H1 (cell line): ENCODE measurements at regions not wholly inside any gene's neighbourhood (a gene's known extent, or its start where the extent isn't known, plus 50 kb on each side); places are given as distances from the start of the nearest gene placed in this dataset.
A peak's percentile ranks its signal among the peaks of the same experiment; 100 is the strongest.

ENCODE experiments used
- CTCF ChIA-PET: fragments of 300-600 bp; sonication (Branson Sonifier 250); formaldehyde crosslinking; loops from one replicate; lab custom pipeline; 2021; ENCODE audit not compliant: partially characterized antibody; lab: Charles Lee
- POLR2A ChIA-PET: fragments of 300-600 bp; sonication (Branson Sonifier 250); formaldehyde crosslinking; loops from one replicate; lab custom pipeline; 2021; ENCODE audit warnings: inconsistent platforms; ENCODE audit not compliant: partially characterized antibody; lab: Charles Lee
- DNase-seq, 2 experiments: peaks; one replicate each; pipeline versions ENCODE4 v3.0.0 to v3.0.0-alpha.2; 2010 to 2022; ENCODE audit warnings: low spot score in 2 of 2, low read depth in 1 of 2, mixed read lengths in 1 of 2
- FAIRE-seq: peaks from 2 replicates; lab custom pipeline; 2011; peaks lifted over from hg19 to GRCh38; lab: Jason Lieb, UNC
- H2AFZ ChIP-seq: 2 replicates; pipeline ENCODE4 v1.8.1; 2012; ENCODE audit warnings: low read length, inconsistent platforms
- H2AK5ac ChIP-seq: 2 replicates; pipeline ENCODE4 v1.6.1; 2013; ENCODE audit warnings: low read depth, low read length
- H2BK120ac ChIP-seq: replicated peaks from 2 replicates; pipeline ENCODE3; 2013; ENCODE audit warnings: low read depth, low read length, inconsistent platforms
- H2BK12ac ChIP-seq: 2 replicates; pipeline ENCODE4 v1.6.1; 2013; ENCODE audit warnings: low read depth, low read length
- H2BK15ac ChIP-seq: 2 replicates; pipeline ENCODE4 v1.6.1; 2013; ENCODE audit warnings: low read length
- H2BK20ac ChIP-seq: 2 replicates; pipeline ENCODE4 v1.6.1; 2013; ENCODE audit warnings: low read length
- H2BK5ac ChIP-seq: 2 replicates; pipeline ENCODE4 v1.6.1; 2013; ENCODE audit warnings: low read depth, low read length
- H3K14ac ChIP-seq: 2 replicates; pipeline ENCODE4 v1.6.1; 2013; ENCODE audit warnings: inconsistent platforms; ENCODE audit not compliant: insufficient read length
- H3K18ac ChIP-seq: 2 replicates; pipeline ENCODE4 v1.6.1; 2013; ENCODE audit warnings: low read length; ENCODE audit errors: extremely low read depth
- H3K23ac ChIP-seq: 2 replicates; pipeline ENCODE4 v1.6.1; 2013; ENCODE audit warnings: inconsistent platforms; ENCODE audit not compliant: insufficient read length
- H3K23me2 ChIP-seq: 2 replicates; pipeline ENCODE4 v1.6.1; 2013; ENCODE audit warnings: low read depth, low read length
- H3K27ac ChIP-seq: 2 replicates; pipeline ENCODE4 v1.6.1; 2011; ENCODE audit warnings: low read depth, low read length, inconsistent platforms
- H3K27me3 ChIP-seq, 4 experiments: replicated peaks in 1 of 4; 1 replicate in 1 of 4; 2 replicates in 3 of 4; pipeline versions ENCODE4 v1.6.1 to v1.8.1; 2011 to 2013; ENCODE audit warnings: low read length in 3 of 4, mild to moderate bottlenecking in 3 of 4, inconsistent platforms in 2 of 4, mixed read lengths in 2 of 4, moderate library complexity in 1 of 4; ENCODE audit not compliant: control insufficient read depth in 3 of 4, insufficient read depth in 3 of 4; ENCODE audit errors: extremely low read depth in 1 of 4
- H3K36me3 ChIP-seq, 4 experiments: 2 replicates each; pipeline versions ENCODE4 v1.6.1 to v1.8.1; 2011 to 2013; ENCODE audit warnings: mild to moderate bottlenecking in 4 of 4, low read length in 3 of 4, moderate library complexity in 2 of 4, control low read depth in 1 of 4, inconsistent platforms in 1 of 4; ENCODE audit not compliant: insufficient read depth in 4 of 4, control insufficient read depth in 2 of 4
- H3K4ac ChIP-seq: replicated peaks from 2 replicates; pipeline ENCODE3; 2013; ENCODE audit warnings: low read length, low read depth, mixed read lengths, inconsistent platforms; ENCODE audit not compliant: insufficient read length
- H3K4me1 ChIP-seq, 4 experiments: replicated peaks in 1 of 4; 1 replicate in 1 of 4; 2 replicates in 3 of 4; pipeline versions ENCODE4 v1.6.1 to v1.8.1; 2011 to 2013; ENCODE audit warnings: low read length in 3 of 4, inconsistent platforms in 2 of 4, mixed read lengths in 1 of 4; ENCODE audit not compliant: insufficient read depth in 4 of 4, control insufficient read depth in 3 of 4
- H3K4me2 ChIP-seq, 2 experiments: 2 replicates each; pipeline versions ENCODE4 v1.6.1 to v1.8.1; 2011 to 2013; ENCODE audit warnings: low read depth in 2 of 2, low read length in 2 of 2, control low read depth in 1 of 2, inconsistent platforms in 1 of 2, mild to moderate bottlenecking in 1 of 2; ENCODE audit not compliant: insufficient read depth in 1 of 2
- H3K4me3 ChIP-seq, 4 experiments: fragments of 200-600, 300-600 bp in 1 of 4; sonication (generic), shearing (Covaris generic), sonication (Bioruptor Twin) in 1 of 4; 2 replicates each; pipeline versions ENCODE4 v1.5.1 to v1.8.1; 2011 to 2016; ENCODE audit warnings: low read length in 4 of 4, low read depth in 3 of 4, control low read depth in 2 of 4, inconsistent platforms in 2 of 4, mild to moderate bottlenecking in 2 of 4, mixed read lengths in 1 of 4, moderate library complexity in 1 of 4; ENCODE audit not compliant: insufficient read depth in 2 of 4; ENCODE audit errors: extremely low read depth in 1 of 4
- H3K56ac ChIP-seq: replicated peaks from 2 replicates; pipeline ENCODE3; 2013; ENCODE audit warnings: low read depth, mild to moderate bottlenecking, mixed read lengths, low read length, inconsistent platforms; ENCODE audit not compliant: insufficient read length
- H3K79me1 ChIP-seq: 2 replicates; pipeline ENCODE4 v1.6.1; 2013; ENCODE audit warnings: low read depth, low read length, control low read depth
- H3K79me2 ChIP-seq, 2 experiments: 2 replicates each; pipeline versions ENCODE4 v1.6.1 to v1.8.1; 2012 to 2013; ENCODE audit warnings: low read length in 2 of 2, mild to moderate bottlenecking in 2 of 2, inconsistent platforms in 1 of 2; ENCODE audit not compliant: insufficient read depth in 2 of 2, control insufficient read depth in 1 of 2
- H3K9ac ChIP-seq, 4 experiments: replicated peaks in 1 of 4; 1 replicate in 1 of 4; 2 replicates in 3 of 4; pipeline versions ENCODE4 v1.6.1 to v1.8.1; 2011 to 2013; ENCODE audit warnings: low read depth in 3 of 4, low read length in 3 of 4, control low read depth in 2 of 4, mild to moderate bottlenecking in 2 of 4, moderate library complexity in 2 of 4, inconsistent platforms in 1 of 4; ENCODE audit errors: extremely low read depth in 1 of 4
- H3K9me3 ChIP-seq, 2 experiments: 2 replicates each; pipeline versions ENCODE4 v1.6.1 to v1.8.1; 2012 to 2013; ENCODE audit warnings: mild to moderate bottlenecking in 2 of 2, moderate library complexity in 2 of 2, control low read depth in 1 of 2, inconsistent platforms in 1 of 2, low read depth in 1 of 2, low read length in 1 of 2, mixed read lengths in 1 of 2; ENCODE audit not compliant: insufficient read depth in 2 of 2
- H4K20me1 ChIP-seq, 2 experiments: replicated peaks in 1 of 2; 2 replicates each; pipeline versions ENCODE3 to v1.8.1; 2011 to 2013; ENCODE audit warnings: inconsistent platforms in 2 of 2, low read length in 2 of 2, mild to moderate bottlenecking in 1 of 2; ENCODE audit not compliant: insufficient read depth in 2 of 2, control insufficient read depth in 1 of 2
- H4K5ac ChIP-seq: 2 replicates; pipeline ENCODE4 v1.6.1; 2013; ENCODE audit warnings: low read length, low read depth, mixed read lengths, inconsistent platforms; ENCODE audit not compliant: insufficient read length
- H4K8ac ChIP-seq: 2 replicates; pipeline ENCODE4 v1.8.0; 2013; ENCODE audit warnings: mild to moderate bottlenecking, moderate library complexity, low read length, inconsistent platforms; ENCODE audit not compliant: insufficient read depth; ENCODE audit errors: extremely low read depth
- H4K91ac ChIP-seq: replicated peaks from 2 replicates; pipeline ENCODE3; 2013; ENCODE audit warnings: low read length, mixed read lengths, inconsistent platforms; ENCODE audit not compliant: insufficient read length
- CBX5 ChIP-seq: fragments of 300-800, 300-1000 bp; sonication (generic); IDR thresholded peaks from 2 replicates; pipeline ENCODE4 v1.7.1; 2016; ENCODE audit warnings: antibody characterized with exemption, low read length, low read depth
- SIN3A ChIP-seq, 2 experiments: IDR thresholded peaks in 1 of 2; conservative IDR thresholded peaks in 1 of 2; 2 replicates each; pipeline ENCODE4 v1.6.1; 2011 to 2012; ENCODE audit warnings: low read length in 2 of 2, improper control_type of control experiment in 1 of 2, low read depth in 1 of 2, mild to moderate bottlenecking in 1 of 2
- WGBS, 2 experiments: shearing (Covaris generic) in 1 of 2; methylation state at CpG; one replicate each; pipeline versions ENCODE4 v1.1.6 to v1.1.7; 2013 to 2015; ENCODE audit warnings: low lambda C conversion rate in 2 of 2, mixed read lengths in 2 of 2, inconsistent platforms in 1 of 2, low coverage in 1 of 2, missing lambda C conversion rate in 1 of 2; ENCODE audit not compliant: insufficient replicate concordance in 2 of 2, insufficient coverage in 1 of 2, insufficient read length in 1 of 2; ENCODE audit errors: extremely low coverage in 1 of 2, missing lambda C conversion rate in 1 of 2; 5-methylcytosine and 5-hydroxymethylcytosine counted together

DNA sequence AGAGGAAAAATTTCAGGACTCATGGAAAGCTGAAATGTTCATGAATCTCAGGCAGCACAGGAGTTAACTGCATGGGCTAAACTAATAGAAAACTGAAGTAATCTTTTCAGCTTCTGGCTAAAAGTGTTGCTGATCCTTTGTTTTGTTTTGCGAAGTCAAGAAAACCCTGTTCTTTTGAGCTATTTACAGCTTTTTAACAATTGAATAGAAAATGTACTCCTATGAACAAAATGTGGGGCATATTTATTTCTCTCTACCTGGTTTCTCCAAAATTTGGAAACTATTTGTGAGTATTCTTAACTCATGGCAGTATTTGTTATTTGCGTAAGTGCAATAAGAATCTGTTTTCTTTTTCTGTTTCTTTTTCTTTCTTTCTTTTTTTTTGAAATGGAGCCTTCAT lies 818.8 kb upstream of the CITED2 start:
- no peak for TF ChIP-seq SIN3A (conservative IDR thresholded peaks at IDR 0.05 in 1 of 2, IDR thresholded peaks at IDR 0.05 in 1 of 2; ENCODE audit: low read depth in 1 of 2, low read length in 2 of 2)
- TF ChIP-seq CBX5 = 0 out of 2 replicates have a peak, but pooled peaks have one; percentile 88
- H3K9ac ChIP-seq = no peak overlapping the region
- 92% methylated on average over 2 of the region's 2 CpGs; no CpG with 5 or more reads in 1 of the 2 experiments for WGBS, 2 experiments
- no peak overlapping the region for H3K4me3 ChIP-seq
- H3K27me3 ChIP-seq = no peaks in the 10 kb centered on the region
- no peak overlapping the region for H2BK12ac ChIP-seq
- no peaks in the 10 kb centered on the region for H3K23me2 ChIP-seq
- ChIA-PET POLR2A (no interaction called here), CTCF (interaction anchor here (0.7 kb wide), 1 partner anchor 248 kb away, joined by 3 read pairs; no protein-coding TSS in a partner anchor)
- H3K23ac ChIP-seq = no peak overlapping the region
- no peak overlapping the region for H3K4ac ChIP-seq
- H4K20me1 ChIP-seq = no peaks in the 10 kb centered on the region
- H3K14ac ChIP-seq = no peak overlapping the region
- no peak overlapping the region for H3K18ac ChIP-seq
- H2BK20ac ChIP-seq = no peak overlapping the region
- H2BK5ac ChIP-seq = no peak overlapping the region
- no peak overlapping the region for H3K27ac ChIP-seq
- no peak overlapping the region for H2AFZ ChIP-seq
- H2AK5ac ChIP-seq = no peak overlapping the region
- H3K9me3 ChIP-seq = peaks cover 25 to 43% of the 10 kb centered on the region in 2 experiments
- no peak overlapping the region for H3K4me2 ChIP-seq
- H2BK120ac ChIP-seq = no peak overlapping the region
- no peaks in the 10 kb centered on the region for H3K79me1 ChIP-seq
- DNase-seq = no peak
- no peak overlapping the region for H4K5ac ChIP-seq
- peaks cover 0 to 6% (median 0%) of the 10 kb centered on the region in 4 experiments; a peak in 2 of 8 replicates for H3K36me3 ChIP-seq
- H2BK15ac ChIP-seq = no peak overlapping the region
- H3K4me1 ChIP-seq = no peaks in the 10 kb centered on the region
- H3K56ac ChIP-seq = no peak overlapping the region
- H3K79me2 ChIP-seq = no peaks in the 10 kb centered on the region
- no peak for FAIRE-seq
- no peak overlapping the region for H4K8ac ChIP-seq
- H4K91ac ChIP-seq = no peak overlapping the region
